Mesenteric fat pad (tissue), 1 donor: ENCODE measurements at regions not wholly inside any gene's neighbourhood (a gene's known extent, or its start where the extent isn't known, plus 50 kb on each side); places are given as distances from the start of the nearest gene placed in this dataset.

Experiments
- DNase-seq: peaks from one replicate; pipeline ENCODE4 v3.0.0-alpha.2; 2020; ENCODE audit warnings: low spot score
- donor health status: DM: yes; HTN: yes; CAD: no.

DNA sequence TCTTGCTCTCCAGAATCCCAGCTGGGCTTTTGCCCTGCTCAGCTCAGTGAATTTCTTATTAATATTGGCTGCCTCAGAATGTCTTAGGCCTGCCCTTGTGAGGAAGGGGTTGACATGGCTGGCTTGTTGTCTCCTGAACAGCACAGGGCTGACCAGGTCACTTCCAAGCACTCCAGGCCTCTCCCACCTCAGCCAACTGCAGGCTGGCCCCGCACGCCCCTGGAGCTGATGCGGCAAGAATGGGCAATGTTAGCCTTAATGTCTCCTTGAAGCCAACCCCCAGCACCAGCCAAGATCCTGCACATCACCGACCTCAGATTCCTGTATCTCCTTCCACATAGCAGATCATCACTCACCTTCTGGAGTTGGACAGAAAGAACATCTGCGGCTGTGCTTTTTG lies 598.6 kb downstream of the AJAP1 start:
- no peak for DNase-seq

DNA sequence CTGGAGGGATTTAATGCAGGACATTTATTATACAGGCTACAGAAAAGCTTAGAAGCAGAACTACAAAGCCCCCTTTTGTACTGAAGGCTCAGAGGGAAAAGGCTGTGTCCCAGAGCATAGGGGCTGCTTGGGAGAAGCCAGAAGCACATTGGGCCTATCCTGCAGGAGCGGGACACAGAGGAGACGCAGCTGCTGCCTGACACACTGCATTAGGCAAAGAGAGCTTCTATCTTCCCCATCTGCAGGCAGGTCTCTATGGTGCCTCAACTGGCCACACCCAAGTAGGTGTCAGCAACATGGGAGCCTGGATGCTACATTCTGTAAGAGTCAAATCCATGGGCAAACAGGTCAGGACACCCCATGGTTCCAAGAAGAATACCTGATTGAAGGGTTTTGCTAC lies 595.9 kb downstream of the AJAP1 start:
- DNase-seq: no peak

DNA sequence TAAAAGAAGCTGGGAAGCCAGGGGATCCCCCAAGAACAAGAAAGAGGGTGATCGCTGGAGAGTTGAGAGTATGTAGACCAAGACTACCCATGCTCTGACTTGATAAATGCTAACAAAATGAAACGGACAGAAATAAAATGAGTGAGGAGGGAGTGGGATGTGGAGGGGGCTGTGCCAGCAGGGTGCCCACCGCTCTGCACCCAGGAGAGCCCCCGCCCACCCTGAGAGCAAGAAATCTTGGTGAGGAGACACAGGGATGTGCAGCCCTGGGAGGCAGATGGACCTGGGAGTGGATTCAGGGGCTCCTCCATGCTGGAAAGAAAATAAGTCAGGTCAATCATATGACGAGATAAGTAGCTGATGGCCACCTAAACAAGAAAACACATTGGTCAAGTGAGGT lies 590.9 kb downstream of the AJAP1 start:
- DNase-seq: no peak

DNA sequence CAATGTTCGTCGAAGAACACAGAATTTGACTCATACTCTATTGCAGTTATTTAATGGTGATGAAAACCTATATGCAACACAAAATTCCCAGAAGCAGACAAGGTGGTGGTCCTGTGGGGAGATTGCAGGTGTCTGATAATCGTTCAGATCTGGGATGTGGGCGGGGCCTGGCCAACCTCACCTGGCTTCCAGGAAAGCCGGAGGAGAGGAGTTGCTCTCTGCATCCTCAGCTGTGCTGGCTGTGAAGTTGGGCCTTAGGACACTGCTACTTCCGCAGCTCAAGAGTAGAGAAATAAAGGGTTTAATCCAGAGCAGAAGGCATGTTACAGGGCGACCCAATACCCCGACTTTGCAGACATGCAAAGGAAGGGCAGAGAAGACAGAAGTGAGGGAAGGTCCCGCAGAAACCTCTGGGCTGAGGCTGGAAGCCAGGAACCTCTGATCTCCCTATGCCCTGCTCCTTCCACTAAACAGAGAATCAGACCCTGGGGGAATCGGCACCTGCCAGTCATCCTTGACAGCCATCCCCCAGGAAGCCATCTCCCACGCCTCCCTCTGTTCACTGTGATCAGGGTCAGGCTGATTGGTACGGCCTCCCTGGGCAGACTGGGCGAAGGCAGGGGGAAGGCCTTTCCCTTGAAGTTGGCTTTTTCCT lies 590.3 kb downstream of the AJAP1 start:
- no peak for DNase-seq

DNA sequence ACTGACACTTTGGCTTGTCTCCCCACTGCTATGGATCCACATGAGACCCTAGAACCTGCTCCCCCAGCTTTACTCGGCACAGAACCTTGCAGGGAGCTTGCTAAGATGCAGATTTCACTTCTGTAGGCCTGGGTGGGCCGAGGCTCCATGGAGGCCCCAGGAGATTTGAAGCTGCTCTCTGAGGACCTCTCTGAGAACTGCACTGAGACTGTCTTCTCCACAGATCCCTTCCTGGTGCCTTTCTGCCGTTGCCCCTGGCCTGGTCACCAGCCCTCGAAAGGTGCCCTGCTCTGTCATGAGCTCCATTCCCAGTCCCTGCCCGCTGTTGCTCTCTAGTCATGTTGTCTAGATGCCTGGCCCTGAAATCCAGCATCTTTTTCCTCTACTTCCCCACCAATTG lies 588.4 kb downstream of the AJAP1 start:
- DNase-seq: no peak

DNA sequence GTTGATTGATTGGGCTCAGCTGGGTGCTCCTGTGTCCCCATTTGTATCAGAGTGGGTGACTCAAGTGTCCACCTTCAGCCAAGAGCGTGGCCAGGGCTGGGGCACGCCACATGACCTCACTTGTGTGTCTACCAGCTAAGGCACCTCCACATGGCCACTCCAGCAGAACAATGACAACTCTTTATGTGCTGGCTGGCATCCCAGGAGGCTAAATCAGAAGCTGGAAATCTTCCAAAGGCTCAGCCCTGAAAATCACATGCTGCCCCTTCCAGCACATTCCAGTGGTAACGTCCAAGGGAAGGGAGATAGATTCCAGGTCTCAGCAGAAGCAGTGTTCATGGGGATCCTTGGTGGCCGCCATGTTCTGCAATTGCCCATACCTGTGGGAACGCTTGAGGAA lies 585.5 kb downstream of the AJAP1 start:
- no peak for DNase-seq

DNA sequence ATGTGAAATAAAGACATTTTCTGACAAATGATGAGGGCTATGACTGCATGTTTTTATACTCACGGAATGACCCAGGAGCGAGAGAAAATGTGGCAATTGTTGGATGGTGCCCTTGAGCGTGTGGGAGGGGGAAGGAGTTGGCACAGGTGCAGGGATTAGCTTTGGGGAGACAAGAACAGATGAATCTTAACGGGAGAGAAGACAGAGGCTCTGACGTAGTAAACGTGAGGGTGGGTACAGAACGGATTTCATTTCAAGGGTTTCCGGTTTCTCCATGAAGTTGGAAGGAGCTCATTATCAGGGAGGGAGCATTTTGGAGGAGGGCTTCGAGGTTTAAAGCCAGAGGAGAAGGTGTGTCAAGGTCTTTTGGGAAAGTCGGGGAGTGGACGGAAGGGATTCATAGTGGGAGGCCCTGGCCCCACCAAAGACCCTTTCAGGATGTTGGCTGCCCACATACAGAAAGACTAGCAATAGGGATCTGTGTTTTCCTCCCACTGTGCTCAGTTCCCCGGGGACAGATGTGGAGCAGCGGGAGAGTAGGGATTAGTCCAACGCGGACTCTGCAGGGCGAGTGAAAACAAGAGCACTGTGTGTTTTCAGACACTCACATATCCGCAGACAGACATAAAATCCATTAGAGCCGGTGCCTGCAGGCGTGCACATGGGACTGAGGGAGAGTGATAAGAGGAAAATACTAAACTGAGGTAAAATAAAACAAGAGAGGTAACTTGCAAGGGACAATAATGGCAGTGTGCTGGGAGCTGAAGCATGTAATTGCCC lies 584.1 kb downstream of the AJAP1 start:
- no peak for DNase-seq

DNA sequence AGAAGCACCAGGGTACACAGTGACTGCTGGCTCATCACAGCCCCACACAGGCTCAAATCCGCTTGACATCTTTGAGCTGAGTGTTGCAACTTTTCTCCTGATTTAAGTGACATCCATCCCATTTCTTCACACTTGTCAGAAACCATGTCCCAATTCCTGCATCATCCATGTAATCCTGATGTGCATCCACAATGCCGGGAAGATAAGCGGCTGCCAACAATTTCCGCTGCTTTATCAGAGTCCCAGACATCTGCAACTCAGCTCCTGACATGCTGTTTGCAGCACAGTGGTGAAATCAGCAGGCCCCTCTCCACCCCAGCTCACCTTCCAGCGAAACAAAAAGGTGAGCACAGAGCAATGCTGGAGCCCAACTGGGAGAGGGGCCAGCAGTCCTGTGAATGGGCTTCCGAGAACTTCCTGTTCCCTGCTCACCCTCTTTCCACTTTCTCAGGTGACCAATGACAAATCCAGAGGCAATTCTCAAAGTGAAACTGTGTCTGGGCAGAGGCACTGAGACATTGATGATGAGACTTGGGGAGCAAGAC lies 581.0 kb downstream of the AJAP1 start:
- DNase-seq: no peak

DNA sequence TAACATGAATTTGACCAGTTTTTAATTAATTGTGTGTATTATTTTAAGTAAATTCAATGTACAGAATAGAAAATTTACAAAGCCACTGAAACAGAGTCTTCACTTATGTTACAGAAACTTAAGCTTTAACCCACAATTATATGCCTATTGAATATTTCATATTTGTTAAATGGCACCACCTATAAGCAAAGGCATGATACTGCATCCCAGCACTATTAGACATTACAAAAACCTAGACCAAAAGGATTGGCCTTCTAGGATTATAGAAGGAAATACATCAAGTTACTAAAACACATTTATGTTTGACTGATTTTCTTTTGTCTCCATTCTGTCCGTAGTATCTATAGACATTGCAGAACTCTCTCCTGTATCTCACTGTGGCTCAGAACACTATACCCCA lies 578.1 kb downstream of the AJAP1 start:
- no peak for DNase-seq

DNA sequence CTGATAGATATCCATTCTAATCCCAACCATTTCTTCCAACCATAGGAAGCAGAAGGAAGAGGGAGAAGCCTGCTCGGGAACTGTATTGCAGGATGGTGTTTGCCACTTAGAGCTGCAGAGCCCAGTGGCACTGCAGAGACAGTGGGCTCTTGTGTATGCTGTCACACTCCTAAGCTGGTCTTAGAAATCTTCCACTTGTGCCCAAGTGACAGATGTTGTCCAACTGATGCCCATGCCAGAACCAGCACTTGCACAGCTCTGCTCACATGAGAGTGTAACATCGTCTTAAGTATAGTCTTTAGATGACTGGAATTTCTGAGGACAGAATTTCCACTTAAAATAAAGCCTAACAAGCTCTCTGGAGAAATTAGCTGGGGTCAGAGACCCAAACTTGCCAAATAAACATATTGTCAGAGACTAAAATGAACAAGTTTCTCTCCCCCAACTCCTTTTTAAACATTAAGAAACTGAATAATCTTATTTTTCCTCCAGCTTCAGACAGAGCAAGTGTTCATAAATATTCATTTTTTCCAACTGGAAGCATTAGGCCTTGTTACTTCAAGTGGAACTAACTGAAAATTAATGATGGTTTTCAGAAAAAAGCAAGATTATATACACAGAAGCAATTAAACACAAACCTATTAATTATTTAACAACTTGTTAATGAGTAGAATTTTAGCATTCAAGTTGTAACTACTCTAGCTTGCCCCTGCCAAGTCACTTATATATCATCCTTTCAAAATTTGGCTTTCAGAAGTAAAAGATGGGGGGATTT lies 577.3 kb downstream of the AJAP1 start:
- DNase-seq: no peak

DNA sequence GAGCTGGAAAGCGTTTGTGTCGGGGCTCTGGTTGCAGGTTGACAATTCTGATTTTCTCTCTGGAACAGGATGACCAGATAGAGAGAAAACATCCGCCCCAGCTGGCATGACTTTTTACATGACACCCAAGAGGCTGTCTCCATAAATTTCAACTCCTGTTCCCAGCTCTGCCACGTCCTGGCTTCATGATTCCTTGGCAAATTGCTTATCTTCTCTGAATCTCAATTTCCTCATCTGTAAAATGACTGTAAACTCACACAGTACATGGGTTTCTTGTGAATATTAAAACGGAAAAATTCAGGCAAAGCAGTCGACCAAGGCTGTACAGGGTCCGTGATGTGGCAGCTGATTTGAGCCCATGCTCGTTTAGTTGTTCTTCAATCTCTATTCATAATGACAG lies 572.7 kb downstream of the AJAP1 start:
- DNase-seq: no peak

DNA sequence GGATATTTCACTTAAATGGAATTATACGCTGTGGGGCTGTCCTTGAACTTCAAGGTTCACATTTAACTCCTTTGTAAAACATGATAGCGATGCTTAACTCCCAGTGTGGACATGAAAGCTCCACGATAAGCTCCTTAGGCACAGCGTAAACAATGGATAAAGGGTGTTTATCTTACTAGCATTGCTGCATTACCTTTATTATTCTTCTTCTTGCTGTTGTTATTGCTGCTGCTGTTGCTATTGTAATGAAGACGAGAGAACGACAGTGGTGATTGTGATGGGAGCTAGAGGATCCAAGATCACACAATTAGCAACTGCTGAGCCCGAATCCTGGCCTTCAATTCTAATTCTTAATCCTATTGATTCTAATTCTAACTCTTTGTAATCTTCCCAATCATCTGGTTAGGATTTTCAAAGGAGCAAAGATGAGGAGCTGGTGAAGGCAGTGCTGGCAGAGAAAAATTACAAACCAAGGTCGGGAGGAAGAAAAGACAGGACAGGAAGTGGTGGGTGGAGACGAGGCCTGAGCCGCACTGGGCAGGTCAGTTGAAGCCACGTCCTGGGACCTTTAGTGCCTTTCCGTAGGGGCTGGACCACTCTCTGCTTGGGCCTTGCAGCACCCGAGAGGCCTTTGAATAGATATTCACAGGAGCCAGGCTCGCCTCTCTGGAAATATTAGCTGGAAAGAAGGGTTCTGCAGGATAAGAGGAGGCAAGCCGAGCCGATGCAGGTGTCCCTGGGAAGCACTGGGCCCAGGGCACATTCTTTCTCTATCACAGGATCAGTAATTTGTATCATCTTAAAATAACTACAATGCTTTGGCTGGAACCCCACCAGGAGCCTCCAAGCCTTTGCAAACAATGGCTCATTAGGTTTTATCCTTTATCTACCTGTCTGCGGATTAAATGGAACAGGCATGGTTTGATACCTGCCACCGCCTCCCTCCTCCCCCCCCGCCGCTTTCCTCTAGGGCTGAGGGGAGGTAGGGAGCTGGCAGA lies 571.6 kb downstream of the AJAP1 start:
- no peak for DNase-seq

DNA sequence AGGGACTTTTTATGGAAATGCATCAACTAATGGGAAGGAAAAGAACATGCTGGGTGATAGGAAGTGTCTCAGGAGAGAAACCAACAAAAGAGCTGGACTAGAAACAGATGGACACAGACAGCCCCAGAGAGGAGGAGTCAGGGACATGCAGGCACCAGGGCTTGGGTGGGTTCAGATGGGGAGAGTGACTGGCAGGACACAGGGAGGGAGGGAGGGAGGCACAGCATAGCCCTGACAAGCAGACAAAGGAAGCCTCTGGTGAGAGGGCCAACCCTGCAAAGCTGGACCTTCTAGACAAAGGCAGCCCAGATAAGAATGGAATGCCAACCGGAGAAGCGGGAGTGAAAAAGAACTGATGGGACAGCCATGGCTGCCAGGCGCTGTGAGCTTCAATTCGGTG lies 568.8 kb downstream of the AJAP1 start:
- no peak for DNase-seq

DNA sequence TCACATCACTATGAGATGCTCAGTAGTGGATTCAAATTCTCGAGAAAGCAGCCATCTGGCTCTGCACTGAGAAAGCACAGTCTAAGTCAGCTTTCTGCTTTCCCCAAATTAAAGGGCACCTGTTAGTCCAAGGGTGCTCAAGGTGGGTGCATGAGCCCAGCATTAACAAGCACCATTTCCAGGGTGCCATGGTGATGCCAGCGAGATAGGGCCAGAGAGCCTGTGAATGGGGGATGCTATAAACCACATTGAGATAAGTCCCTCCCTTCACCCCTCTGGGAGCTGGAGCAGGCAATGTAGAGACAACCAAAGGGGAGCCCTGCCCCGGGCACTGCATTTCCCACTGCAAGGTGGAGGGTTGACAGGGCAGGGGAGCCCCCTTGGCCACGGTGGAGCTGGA lies 568.2 kb downstream of the AJAP1 start:
- no peak for DNase-seq

DNA sequence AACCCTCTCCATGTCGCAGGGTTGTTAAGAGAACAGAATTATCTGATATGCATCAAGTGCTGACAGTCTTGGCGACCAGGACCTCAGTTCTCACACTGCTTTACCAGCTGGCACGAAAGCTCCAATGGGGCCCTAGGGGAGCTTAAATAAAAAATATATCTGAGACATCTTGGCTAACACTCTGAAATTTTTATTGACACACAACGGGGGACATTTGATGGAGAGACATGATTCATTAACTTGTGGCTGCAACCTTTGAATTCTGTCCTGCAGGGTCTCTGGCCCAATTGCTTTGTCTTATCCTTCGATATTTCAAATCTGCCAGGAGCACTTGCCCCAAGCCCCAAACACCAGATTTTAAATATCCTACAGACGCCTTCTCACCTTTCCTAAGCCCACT lies 567.0 kb downstream of the AJAP1 start:
- no peak for DNase-seq

DNA sequence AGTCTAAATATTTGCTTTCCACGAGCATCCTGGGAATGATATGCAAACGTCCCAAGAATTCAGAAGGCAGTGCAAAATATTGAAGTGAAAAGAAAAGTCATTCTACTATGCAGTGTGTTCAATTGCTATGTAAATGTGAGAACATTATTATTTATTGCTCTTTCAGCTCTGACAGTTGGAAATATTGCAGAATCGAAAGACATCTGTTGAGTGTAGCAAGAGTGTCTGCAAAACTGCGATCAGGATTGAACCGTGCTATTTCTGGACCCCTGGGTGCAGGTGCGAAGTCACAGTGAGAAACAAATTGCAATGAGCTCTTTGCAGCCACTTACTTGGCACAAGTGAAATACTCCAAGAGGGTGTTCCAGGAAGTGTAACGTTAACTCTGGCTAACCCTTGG lies 566.4 kb downstream of the AJAP1 start:
- no peak for DNase-seq

DNA sequence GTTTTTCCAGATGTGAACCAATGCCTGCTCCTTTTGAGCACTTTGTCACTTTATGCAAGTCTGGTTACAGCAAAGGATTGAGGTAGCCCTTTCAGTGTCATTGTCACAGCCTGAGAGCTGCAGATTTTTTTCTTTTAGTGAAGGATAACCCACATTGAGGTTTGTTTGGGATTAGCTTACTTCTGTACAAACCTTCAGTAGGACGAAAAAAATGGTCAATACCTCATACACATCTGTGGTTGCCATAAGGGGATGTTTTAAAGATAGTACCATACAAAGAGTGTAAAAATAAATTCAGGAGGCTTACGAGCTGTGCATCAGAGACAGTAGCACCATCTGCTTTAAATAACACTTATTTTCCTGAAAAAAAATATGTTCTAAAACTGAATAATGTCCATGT lies 566.0 kb downstream of the AJAP1 start:
- no peak for DNase-seq

DNA sequence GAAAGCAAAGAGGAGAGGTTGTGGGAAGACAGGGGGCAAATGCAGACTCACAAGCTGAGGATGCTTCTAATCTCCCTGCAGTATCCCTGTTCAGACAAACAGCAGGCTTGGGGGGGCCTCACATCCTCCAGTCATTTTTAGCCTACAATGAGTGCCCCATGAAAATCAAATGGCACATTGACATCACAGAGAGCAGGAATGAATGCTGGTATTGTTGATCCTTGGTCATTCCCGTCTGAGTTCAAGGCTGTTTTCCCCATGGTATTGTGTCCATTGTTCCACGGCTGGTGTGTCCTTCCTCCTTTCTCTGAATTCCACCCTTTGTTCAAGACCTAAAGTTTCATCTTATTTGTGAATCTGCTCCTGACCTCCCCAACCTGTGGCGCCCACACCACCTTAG lies 545.6 kb downstream of the AJAP1 start:
- no peak for DNase-seq

DNA sequence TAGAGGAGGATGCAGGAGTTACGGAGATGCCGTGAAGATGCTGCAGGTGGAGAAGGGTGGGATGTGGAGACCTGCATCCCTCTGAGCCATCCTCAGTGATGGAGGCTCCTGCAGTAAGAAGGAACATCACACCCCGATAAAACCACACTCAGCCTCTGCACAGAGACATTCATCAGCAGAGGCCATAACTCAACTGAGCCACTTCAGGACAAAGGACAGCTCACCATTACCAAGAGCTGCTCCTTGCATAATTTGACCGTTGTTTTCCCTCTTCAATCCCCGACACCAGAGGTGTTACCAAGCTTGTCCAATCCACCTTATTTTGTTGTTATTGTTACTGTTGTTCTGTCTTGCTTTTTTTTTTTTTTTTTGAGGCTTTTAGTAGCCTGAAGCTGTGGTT lies 543.9 kb downstream of the AJAP1 start:
- DNase-seq: no peak

DNA sequence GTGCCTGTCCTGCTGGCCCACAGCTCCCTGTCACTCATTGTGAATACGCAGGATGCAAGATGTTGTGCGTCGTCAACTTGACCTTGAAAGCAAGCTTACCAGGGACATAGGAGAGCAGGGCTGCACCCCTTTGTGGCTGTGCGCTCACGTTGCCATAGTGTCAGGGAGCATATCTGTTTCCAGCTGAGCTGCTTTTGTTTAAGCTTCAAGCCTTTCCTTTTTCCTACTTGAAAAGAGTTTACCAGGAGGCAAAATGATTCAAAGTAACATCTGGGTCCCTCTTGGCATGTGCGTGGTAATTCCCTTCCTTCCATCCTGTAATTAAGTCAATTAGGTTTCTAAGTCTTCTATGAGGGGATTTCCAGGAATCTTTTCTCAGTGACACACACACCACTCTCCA lies 537.1 kb downstream of the AJAP1 start:
- DNase-seq: no peak

DNA sequence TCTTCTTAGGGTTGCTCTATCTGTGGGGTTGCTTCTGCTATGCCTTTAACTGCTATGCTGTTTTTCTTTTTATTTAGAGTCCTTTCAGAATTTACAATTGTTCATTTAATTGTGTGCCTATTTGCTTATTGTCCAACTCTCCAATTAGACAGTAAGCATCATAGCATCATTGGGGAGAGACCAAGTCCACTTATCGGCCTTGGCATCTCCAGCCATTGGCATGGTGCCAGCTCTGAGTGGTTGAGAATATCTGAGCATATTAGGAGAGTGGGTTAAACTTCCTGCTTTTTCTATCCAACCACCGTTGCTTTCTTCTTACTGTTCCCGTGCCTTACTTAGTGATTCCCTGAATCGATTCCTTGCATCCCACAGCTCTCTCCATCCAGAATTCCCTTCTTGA lies 535.0 kb downstream of the AJAP1 start:
- no peak for DNase-seq
